DND-41 (cell line): ENCODE measurements at regions not wholly inside any gene's neighbourhood (a gene's known extent, or its start where the extent isn't known, plus 50 kb on each side); places are given as distances from the start of the nearest gene placed in this dataset.

Source experiments
- ATAC-seq: fragments of 200-7000 bp; cut with Tn5 transposase; 3 replicates; pipeline ENCODE4 v1.9.1; 2021; ENCODE audit warnings: low read depth; ENCODE audit not compliant: insufficient read depth
- DNase-seq: peaks from one replicate; pipeline ENCODE4 v3.0.0-alpha.2; 2020
- H2AFZ ChIP-seq: 2 replicates; pipeline ENCODE4 v1.6.0; 2012; ENCODE audit warnings: low read depth, low read length
- H3K27ac ChIP-seq: 2 replicates; pipeline ENCODE4 v1.5.1; 2012; ENCODE audit warnings: low read length, inconsistent platforms
- H3K27me3 ChIP-seq: fragments of 200-600 bp; sonication (generic); 2 replicates; pipeline ENCODE4 v1.6.0; 2012; ENCODE audit warnings: low read length, mild to moderate bottlenecking, inconsistent platforms; ENCODE audit not compliant: insufficient read depth, poor library complexity
- H3K36me3 ChIP-seq: 2 replicates; pipeline ENCODE4 v1.5.1; 2012; ENCODE audit warnings: low read length, inconsistent platforms; ENCODE audit not compliant: insufficient read depth
- H3K4me1 ChIP-seq: 2 replicates; pipeline ENCODE4 v1.5.1; 2012; ENCODE audit warnings: mild to moderate bottlenecking, low read length; ENCODE audit not compliant: insufficient read depth
- H3K4me2 ChIP-seq: 2 replicates; pipeline ENCODE4 v1.6.0; 2012; ENCODE audit warnings: mild to moderate bottlenecking, moderate library complexity, low read length, inconsistent platforms; ENCODE audit not compliant: insufficient read depth
- H3K4me3 ChIP-seq, 2 experiments: fragments of 200-600 bp in 1 of 2; shearing (Covaris generic) in 1 of 2; 2 replicates each; pipeline ENCODE4 v1.5.1; 2012 to 2016; ENCODE audit warnings: inconsistent platforms in 2 of 2, low read length in 2 of 2, mild to moderate bottlenecking in 2 of 2, low read depth in 1 of 2, moderate library complexity in 1 of 2
- H3K79me2 ChIP-seq: 2 replicates; pipeline ENCODE4 v1.6.0; 2012; ENCODE audit warnings: low read length, inconsistent platforms; ENCODE audit not compliant: insufficient read depth
- H3K9ac ChIP-seq: 2 replicates; pipeline ENCODE4 v1.6.0; 2012; ENCODE audit warnings: low read depth, mild to moderate bottlenecking, inconsistent platforms, low read length, moderate library complexity
- H3K9me3 ChIP-seq: 2 replicates; pipeline ENCODE4 v1.5.1; 2012; ENCODE audit warnings: low read length, moderate library complexity, mild to moderate bottlenecking, inconsistent platforms; ENCODE audit not compliant: insufficient read depth, severe bottlenecking
- H4K20me1 ChIP-seq: 2 replicates; pipeline ENCODE4 v1.6.0; 2012; ENCODE audit warnings: low read length; ENCODE audit not compliant: insufficient read depth
- EZH2 ChIP-seq: IDR thresholded peaks from 3 replicates; pipeline ENCODE4 v1.6.1; 2012; ENCODE audit warnings: borderline replicate concordance, low read depth, mild to moderate bottlenecking, moderate library complexity, low read length, inconsistent platforms; ENCODE audit not compliant: severe bottlenecking
- TF ChIP-seq, protein P1 (sequence below): IDR thresholded peaks from 2 replicates; pipeline ENCODE4 v1.5.1; 2012; ENCODE audit warnings: borderline replicate concordance, low read length, moderate library complexity, mild to moderate bottlenecking; ENCODE audit not compliant: poor library complexity, severe bottlenecking; ENCODE audit errors: extremely low read depth

GRCh38 chr3:109597444-109597843 is 260.1 kb upstream of the DPPA4 start:
- H3K4me1 ChIP-seq: no peaks in the 10 kb centered on the region
- TF ChIP-seq, protein P1, sequence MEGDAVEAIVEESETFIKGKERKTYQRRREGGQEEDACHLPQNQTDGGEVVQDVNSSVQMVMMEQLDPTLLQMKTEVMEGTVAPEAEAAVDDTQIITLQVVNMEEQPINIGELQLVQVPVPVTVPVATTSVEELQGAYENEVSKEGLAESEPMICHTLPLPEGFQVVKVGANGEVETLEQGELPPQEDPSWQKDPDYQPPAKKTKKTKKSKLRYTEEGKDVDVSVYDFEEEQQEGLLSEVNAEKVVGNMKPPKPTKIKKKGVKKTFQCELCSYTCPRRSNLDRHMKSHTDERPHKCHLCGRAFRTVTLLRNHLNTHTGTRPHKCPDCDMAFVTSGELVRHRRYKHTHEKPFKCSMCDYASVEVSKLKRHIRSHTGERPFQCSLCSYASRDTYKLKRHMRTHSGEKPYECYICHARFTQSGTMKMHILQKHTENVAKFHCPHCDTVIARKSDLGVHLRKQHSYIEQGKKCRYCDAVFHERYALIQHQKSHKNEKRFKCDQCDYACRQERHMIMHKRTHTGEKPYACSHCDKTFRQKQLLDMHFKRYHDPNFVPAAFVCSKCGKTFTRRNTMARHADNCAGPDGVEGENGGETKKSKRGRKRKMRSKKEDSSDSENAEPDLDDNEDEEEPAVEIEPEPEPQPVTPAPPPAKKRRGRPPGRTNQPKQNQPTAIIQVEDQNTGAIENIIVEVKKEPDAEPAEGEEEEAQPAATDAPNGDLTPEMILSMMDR: no peak
- no peak for TF ChIP-seq EZH2
- no peaks in the 10 kb centered on the region for H3K9me3 ChIP-seq
- no peak for ATAC-seq
- H3K4me3 ChIP-seq: no peak overlapping the region
- H2AFZ ChIP-seq: no peak overlapping the region
- H3K4me2 ChIP-seq: no peak overlapping the region
- H3K36me3 ChIP-seq: no peaks in the 10 kb centered on the region
- H4K20me1 ChIP-seq: no peaks in the 10 kb centered on the region
- no peak for DNase-seq
- no peaks in the 10 kb centered on the region for H3K79me2 ChIP-seq
- no peak overlapping the region for H3K27ac ChIP-seq
- H3K9ac ChIP-seq: no peak overlapping the region
- no peaks in the 10 kb centered on the region for H3K27me3 ChIP-seq

- no peak overlapping the region for H3K4me3 ChIP-seq
- no peaks in the 10 kb centered on the region for H3K36me3 ChIP-seq
- no peaks in the 10 kb centered on the region for H3K27me3 ChIP-seq
- peak overlapping the region; percentile 65 for H3K27ac ChIP-seq
- peaks cover 27% of the 10 kb centered on the region for H3K4me1 ChIP-seq
- H4K20me1 ChIP-seq: no peaks in the 10 kb centered on the region
- peak overlapping the region; percentile 25 for H3K4me2 ChIP-seq
- DNase-seq (peak; percentile 6), ATAC-seq (peak; percentile 92)
- no peak for TF ChIP-seq EZH2
- TF ChIP-seq, protein P1: no peak
- H3K9ac ChIP-seq: peak overlapping the region; percentile 19; the same call in 1 of the 2 replicates
- H2AFZ ChIP-seq: peak overlapping the region; percentile 22; the same call in 1 of the 2 replicates
- no peaks in the 10 kb centered on the region for H3K79me2 ChIP-seq
- no peaks in the 10 kb centered on the region for H3K9me3 ChIP-seq
Measured at GRCh38 chr3:109607897-109608296, 270.6 kb upstream of the DPPA4 start.

DNA sequence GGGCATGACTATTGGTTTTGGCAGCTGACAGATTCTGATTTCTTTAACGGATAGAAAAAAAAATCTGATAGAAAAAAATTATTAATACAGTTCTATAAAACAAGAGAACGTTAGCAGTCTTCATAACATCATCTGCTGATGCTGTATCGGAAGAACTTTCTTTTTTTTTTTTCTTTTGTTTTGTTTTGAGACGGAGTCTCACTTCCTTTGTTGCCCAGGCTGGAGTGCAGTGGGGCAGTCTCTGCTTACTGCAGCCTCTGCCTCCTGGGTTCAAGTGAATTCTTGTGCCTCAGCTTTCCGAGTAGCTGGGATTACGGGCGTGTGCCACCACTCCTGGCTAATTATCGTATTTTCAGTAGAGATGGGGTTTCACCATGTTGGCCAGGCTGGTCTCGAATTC is 271.2 kb upstream of the DPPA4 start:
- Histone ChIP-seq H4K20me1 (no peaks in the 10 kb centered on the region), H2AFZ (peak overlapping the region; percentile 29; the same call in 1 of the 2 replicates), H3K79me2 (no peaks in the 10 kb centered on the region), H3K27me3 (no peaks in the 10 kb centered on the region), H3K4me1 (peaks cover 27% of the 10 kb centered on the region), H3K9me3 (no peaks in the 10 kb centered on the region), H3K4me2 (peak overlapping the region; percentile 20; the same call in 1 of the 2 replicates), H3K9ac (0 out of 2 replicates have a peak overlapping the region, but pooled peaks have one; percentile 19), H3K27ac (peak overlapping the region; percentile 65), H3K36me3 (no peaks in the 10 kb centered on the region), H3K4me3 (no peak overlapping the region)
- DNase-seq (no peak), ATAC-seq (no peak)
- no peak for TF ChIP-seq EZH2
- TF ChIP-seq, protein P1: no peak

- Histone ChIP-seq H3K27ac (no peak overlapping the region), H2AFZ (no peak overlapping the region), H4K20me1 (no peaks in the 10 kb centered on the region), H3K4me1 (no peaks in the 10 kb centered on the region; the same call in 1 of the 2 replicates), H3K4me3 (no peak overlapping the region), H3K27me3 (no peaks in the 10 kb centered on the region), H3K4me2 (no peak overlapping the region), H3K79me2 (no peaks in the 10 kb centered on the region), H3K9me3 (no peaks in the 10 kb centered on the region), H3K36me3 (no peaks in the 10 kb centered on the region), H3K9ac (no peak overlapping the region)
- TF ChIP-seq, protein P1: no peak
- TF ChIP-seq EZH2: no peak
- no peak for ATAC-seq
- DNase-seq: no peak
Measured at GRCh38 chr3:109618766-109619378, 281.5 kb upstream of the DPPA4 start.
